GM19025 (cell line): ENCODE measurements at regions not wholly inside any gene's neighbourhood (a gene's known extent, or its start where the extent isn't known, plus 50 kb on each side); places are given as distances from the start of the nearest gene placed in this dataset.

Experiments used
- ATAC-seq: cut with Tn5 transposase; IDR thresholded peaks from one replicate; pipeline ENCODE4 v1.9.1; 2021; ENCODE audit warnings: mild to moderate bottlenecking, low read depth, moderate library complexity; ENCODE audit not compliant: unreplicated experiment

DNA sequence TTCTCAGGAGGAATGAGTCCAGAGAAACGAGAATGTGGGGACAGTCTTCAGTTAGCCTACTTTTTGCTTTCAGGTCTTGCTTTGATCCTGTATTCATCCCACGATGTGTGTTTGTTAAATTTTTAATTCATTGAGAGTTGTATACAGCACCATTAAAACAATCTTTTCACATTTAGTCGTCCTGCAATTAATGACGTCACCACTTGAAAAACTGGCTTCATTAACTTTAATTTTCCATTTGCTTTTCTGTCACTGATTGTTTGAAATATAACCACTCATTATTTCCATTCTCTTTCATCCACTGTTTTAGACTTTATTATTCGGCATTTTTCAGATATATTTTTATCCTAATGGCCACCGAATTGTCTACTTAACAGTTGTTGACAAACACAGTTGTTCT lies 146.9 kb downstream of the TFEC start:
- no peak for ATAC-seq

DNA sequence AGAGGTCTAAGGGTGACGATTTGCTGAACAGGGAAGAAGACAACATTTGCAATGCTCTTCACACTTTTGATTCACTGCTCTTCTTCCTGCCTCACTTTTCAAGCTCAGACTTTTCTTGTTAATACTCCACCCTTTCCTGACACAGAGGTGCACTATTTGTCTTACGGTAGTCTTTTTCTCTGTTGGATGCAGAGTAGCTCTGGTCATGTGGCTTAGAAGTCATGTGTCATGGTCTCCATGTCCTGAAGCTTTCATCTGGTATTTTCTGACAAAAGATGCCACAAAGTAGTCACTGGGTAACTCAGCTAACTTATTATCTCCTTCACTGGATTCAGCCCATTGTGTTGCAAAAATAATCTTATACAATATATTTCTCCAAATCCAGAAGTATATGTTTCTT lies 149.1 kb downstream of the TFEC start:
- ATAC-seq: no peak

DNA sequence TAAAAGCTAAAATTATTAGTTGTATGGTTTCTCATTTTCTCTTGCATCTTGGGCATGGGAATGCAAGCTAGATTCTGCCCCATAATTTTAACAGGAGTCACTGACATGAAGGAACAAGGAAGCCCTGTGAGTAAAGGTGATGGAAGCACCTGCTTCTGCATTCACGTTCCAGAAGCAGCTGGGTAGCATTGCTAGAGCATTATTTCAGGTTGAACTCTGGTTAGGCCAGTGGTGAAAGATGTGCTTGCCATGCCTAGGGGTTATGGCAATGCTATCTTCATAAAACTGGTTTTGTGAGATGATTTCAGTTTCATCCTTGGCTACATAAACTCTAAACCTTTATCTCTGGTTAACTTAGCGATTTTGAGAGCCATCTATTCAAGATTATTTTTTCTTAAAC lies 151.4 kb downstream of the TFEC start:
- ATAC-seq: no peak

DNA sequence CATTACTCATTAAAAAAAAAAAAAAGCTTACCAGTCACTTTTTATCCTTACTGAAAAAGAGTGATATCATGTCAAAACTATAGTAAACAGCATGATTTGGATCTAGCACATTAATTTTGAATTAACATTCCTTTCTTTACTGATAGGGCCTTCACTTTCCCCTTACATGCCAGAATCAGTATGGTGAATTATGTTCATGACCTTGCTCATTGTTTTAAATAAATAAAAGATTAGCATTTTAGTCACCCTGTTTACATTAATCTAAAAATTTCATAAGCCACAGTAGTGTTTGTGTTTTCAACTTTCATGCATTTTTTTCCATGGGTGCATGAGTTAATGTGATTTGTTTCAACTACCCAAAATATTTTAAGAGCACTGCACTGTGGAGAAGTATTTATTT lies 160.8 kb downstream of the TFEC start:
- ATAC-seq: no peak

DNA sequence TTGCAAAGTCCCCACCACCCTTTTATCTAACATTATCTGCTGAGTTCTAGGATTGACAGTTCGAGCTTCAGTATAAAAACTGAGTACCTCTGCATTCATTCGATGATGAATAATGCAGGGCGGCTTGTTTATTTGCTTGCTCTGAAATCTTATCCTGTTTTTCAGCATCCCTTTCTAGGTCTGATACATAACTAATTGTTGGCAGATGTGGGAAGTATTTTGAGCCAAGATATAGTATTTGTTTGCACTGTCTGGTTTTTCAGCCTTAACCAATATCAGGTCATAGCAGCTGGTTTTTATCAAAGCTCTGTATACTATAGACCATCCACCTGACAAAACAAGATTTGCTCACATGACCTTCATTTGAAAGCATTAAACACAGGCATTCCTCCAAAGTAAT lies 161.4 kb downstream of the TFEC start:
- ATAC-seq: no peak

DNA sequence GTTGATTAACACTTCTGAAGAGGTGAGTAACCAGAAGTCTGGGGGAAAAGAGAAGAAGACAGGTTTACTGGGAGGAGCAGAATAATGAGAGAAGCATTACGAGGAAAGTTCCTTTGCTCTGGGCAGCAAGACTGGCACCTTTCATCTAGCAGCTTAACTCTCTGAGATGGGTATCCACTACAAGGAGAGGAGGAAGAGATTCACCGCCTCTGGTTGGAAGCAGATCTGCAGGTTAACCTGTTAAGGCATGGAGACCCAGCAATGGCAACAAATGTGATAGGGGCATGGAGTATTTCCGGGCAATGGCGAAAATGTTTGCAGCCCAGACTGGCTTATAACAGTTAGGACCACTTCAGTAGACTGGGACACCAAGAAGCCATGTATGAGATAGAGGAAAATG lies 162.2 kb downstream of the TFEC start:
- no peak for ATAC-seq

DNA sequence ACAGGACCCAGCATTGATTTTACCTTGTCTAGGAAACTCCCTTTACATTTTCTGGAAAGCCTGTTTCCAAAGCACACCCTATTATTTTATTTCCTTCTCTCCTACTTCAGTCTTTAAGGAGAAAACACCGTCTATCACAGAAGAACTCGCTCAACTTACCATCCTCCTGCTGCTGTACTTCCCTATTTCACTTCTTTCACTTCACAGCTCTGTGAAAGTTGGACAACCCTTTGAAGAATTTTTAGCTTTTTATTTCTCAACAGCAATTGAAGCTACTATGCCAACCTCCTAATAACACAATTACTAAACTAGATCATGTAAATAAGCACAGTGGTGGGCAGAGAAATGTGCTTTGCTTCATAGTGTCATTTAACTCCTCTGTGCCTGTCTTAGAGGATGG lies 166.5 kb downstream of the TFEC start:
- no peak for ATAC-seq

DNA sequence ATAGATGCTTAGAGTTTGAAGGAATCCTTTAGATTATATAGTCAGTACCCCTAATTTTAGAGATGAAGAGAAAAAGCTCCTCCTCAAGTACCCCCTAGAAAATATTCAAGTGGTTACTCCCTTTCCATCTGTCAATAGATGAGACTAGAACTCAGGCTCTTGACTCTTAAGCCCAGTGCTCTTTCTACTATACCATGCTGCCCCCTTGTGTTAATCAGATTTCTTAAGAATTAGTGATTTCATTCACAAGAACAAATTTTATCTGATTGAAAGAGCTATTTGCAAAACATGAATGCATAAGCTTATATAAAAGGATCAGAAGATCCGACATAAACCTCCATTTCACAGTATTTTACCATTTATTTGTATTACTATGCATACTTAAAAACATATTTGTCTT lies 179.3 kb downstream of the TFEC start:
- ATAC-seq: no peak

DNA sequence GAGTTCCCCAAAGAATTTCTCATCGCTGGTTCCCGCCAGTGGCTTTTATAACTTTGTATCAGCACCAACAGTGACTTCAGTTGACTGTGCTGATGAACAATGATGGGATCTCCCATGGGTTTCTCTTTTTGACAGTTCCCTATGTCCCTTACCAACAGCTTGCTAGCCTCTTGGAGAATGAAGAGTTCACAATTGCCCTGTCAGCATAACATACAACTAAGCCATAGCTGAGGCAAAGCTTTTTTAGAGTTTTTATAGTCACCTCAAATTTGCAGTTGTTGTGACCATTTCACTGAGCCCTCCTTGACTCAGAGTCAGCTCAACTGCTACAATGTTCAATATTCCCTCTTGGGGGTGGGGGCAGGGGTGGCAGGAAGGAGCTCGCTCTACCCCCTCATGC lies 179.8 kb downstream of the TFEC start:
- ATAC-seq: no peak

DNA sequence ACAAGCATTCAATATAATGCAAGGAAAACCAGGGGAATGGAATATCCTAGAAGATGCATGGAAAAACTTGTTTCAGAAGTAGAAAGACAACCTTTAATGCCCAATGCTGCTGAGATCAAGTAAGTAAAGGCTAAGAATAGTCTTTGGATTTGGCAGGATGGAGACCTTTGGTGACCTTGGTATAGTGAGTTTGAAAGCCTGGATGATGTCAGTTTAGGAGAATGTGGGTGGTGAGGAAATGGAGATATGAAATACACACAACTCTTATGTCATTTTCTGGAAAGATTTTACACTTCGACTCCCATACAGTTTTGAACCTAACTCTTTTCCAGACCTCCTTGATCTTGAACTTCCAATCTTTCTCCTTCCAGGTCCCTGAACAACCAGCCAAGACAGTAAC lies 185.7 kb downstream of the TFEC start:
- ATAC-seq: no peak

DNA sequence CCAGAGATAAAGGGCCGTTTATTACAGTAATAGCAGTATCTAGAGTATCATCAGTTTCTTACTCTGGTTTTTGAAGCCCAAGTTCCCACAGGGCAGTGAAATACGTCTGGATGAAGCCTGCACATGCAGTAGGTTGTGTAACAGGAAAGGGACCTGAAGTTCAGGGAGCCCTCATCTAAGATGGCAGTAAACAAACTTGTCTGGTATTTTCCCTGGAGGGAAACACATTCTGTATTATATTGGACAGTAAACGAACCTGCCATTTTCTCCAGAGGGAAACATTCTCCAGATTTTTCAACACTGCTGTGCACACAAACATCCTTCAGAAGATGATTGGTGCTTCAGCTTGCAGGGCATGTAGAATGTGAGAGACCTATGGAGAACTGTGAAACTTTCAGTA lies 189.9 kb downstream of the TFEC start:
- no peak for ATAC-seq

DNA sequence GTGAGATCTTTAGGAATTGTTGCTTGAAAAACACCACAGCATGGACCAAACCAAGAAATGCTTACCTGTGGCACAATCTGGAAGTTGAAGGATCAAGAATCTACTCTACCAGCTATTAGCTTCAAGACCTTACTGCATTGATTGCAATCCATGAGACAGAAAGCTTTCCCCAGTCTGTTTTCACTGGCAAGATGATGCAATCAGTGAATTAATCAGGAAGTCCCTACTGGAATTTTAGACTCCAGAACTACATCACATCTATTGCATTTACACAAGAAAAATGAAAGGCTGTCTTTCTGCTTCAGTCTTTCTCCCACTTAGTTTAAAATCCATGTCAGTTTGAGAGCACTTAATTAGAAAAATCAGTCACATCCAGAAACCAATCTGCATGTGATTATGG lies 191.7 kb downstream of the TFEC start:
- no peak for ATAC-seq

DNA sequence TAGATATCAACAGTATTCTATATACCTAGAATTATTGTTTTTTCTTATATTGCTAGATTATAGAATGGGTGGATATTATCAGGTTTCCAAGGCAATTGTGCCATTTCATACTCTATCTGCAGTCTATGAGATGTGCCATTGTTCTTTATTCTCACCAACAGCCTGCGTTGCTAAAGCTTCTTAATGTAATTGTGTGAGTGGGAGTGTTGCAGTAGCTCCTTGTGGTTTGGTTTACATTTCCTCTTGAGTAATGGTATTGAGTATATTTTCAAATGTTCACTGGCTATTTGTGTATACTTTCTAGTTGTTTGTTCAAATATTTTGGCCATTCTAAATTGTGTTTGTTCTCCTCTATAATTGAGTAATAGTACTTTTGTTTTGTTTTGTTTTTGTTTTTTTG lies 199.2 kb downstream of the TFEC start:
- ATAC-seq: no peak

DNA sequence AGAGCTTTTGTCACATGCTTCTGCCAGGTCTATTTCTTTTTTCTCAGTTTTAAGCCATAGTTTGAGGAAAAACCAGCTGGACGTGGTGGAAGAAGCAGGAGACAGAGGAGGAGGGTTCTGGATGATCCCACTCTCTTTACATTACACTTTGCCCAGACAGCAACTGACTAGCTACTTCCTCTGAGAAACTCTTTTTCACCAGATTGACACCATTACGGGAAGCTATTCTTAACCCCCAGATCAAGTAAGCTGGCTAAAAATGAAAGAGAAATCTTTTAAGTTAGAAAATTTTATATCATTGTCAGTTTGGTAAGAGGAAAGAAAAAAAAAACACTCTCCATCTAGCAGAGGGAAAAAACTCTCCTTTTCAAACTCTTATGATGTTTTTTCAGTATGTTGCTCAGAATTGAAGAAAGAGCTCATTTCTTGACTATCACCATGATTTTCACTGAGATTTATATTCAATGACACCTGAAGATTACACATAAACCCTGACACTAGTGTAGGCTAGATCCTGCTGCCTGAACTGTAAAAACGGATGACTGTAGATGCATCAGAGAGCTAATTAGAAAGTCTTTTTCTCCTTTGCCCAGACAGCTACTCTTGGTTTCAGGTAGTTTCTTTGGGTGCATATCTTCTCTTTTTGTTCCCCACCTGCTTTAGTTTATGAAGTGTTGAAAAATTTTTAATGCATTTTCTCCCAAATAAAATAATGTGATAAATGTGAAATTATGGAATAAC lies 203.1 kb downstream of the TFEC start:
- no peak for ATAC-seq

DNA sequence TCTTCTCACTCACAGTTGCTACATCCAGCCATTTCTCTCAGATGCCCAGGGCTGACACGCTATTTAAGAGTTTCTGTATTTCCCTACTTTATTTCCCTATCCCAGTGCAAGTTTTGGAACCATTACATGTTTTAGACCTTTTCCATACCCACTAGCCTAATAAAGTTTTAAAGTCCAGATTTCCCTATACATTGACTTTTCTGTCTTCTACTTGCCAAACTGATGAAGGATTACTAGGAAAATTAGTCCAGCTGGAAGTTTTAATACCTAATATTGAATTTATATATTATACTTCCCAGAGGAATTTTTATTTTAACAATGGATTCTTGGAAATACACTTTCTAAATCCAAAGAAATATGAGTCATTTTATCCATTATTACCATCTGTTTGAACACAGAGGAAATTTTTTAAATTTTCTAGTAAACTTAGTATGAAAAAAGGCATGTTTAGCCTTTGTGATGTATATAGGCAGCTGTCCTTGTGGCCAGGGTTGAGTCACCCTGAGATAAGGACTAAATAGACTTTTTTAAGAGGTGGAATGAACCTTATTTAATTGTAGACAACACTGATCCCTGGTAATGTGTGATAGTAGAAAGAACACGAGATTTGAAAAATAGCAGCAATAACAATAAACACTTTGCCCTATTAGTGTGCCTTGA lies 205.0 kb downstream of the TFEC start:
- no peak for ATAC-seq

DNA sequence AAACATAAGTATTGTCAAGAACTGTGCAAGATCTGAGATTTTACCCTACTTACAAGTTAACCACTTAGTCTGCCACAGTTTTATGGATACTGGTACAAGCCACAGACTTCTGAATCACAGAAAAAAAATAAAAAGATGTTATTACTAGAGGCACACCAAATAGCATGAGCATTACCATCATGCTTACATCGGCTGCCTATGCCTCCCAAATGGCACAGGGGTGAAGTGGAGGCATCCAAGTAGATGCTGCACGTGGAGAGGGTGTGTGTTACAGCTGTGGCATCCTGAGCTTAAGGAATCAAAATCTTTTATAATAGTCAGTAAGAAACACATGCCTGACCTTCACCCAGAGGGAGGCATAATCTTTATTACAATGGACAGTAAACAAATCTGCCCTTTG lies 207.8 kb downstream of the TFEC start:
- no peak for ATAC-seq

DNA sequence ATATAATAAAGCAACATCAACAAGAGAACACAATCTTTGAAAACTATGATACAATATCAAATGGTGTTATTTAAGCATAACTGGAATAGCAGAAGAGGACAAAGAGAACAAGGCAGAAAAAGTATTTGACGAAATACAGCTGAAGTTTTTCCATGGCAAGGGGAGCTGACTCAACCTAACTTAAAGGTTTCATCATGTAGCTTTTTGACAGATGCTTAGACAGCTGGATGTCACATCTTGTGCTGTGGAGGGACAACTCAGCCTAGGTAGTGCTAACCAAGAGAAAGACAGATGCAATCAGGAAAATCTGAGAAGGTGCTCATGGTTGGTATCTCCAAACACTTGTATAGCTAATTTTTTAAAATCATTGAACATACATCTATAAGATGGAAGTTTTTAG lies 208.2 kb downstream of the TFEC start:
- no peak for ATAC-seq

DNA sequence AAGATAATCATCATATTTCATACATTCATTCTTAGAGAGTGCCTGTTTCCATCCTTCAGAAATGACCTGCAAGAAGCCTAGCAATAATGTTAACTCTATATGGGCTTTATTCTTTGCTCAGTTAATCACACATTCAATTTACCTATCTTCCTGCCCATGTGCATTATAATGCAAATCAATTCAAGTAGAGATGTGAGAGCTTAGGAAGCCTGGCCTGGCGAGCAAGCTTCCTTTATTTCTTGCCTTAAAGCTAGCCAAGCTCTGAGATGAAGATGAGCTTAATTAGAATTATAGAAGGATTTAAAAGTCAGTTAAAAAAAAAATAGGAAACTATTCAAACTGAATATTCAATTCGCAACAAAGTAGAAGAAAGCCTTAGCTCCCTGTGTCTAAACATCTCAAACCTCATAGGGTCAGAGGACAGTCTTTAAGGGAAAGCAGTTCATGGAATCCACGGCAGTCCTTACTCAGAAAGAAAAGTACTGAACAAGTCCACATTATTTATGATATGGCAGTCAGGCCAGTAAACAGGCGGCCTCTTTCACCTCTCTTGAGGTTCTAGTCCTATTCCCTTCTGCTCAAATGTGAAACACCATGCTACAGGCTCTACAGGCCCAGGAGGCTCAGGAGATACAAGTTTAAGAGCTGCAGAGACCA lies 214.1 kb downstream of the TFEC start:
- no peak for ATAC-seq

DNA sequence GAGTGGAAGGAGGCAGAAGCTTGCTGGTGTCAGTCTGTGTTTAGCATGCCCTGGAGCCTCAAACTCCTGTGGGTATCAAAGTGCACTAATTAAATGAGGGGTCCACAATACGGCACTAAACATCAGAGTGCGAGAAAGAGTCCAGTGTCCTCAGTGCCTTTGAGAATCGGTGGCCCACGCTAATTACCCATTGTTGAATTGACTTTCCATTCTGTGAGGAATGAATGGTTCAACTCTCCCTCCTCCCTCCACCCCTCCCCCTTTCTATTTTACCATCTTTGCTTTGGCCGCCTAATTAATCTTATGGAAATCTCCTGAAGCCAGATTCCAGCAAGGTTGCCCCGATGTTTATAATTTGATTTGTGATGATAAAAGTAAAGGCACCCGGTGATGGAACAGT lies 217.8 kb downstream of the TFEC start:
- ATAC-seq: no peak

DNA sequence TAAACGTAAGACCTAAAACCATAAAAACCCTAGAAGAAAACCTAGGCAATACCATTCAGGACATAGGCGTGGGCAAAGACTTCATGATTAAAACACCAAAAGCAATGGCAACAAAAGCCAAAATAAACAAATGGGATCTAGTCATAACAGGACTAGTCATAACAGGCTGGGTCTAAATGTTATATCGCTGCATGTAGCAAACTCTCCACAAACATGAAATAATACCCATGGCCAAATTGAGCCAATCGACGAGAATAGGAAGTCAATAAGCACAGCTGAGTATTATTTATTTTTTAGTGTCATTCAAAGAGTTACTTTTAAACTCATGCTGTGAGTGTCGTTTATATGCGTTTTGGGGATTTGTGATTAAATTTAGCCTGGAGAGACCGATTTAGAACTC lies 225.1 kb downstream of the TFEC start:
- no peak for ATAC-seq

DNA sequence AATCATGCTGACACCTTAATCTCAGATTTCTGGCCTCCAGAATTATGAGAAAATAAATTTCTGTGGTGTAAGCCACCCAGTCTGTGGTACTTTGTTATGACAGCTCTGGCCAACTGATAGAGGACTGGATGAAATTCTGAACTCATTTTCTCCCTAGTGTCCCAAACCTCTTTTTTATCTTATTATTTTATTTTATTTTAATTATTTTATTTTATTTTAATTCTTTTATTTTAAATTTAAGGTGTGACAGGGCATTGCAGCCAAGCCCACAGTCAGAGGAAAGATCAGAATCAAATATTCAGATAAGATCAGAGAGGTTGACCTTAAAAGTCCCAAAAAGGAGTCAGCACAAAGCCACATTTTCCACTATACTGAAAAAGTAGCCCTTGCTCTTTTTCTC lies 228.1 kb downstream of the TFEC start:
- no peak for ATAC-seq

DNA sequence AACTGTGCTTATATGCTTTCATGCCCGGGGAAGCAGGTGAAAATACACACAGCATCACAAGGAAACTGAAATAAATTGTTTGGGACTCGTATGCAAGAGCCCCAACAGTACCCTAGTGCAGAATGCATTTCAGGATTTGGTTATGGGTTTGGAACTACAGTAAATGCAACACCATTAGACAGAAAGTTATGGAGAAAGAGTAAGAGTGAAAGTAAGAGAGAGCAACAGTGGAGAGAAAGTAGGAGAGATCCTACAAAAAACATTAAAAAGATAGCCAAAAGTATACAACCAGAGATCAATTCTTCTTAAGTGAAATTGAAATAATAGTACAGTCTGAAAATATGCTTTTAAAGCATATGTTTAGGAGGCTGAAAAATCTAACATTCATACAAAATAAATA lies 231.1 kb downstream of the TFEC start:
- no peak for ATAC-seq
